NCI-H2029 (cell line): ENCODE measurements at regions not wholly inside any gene's neighbourhood (a gene's known extent, or its start where the extent isn't known, plus 50 kb on each side); places are given as distances from the start of the nearest gene placed in this dataset.

Source experiments
- DNase-seq: peaks from one replicate; lab custom pipeline; 2025; lab: John Stamatoyannopoulos, UW

DNA sequence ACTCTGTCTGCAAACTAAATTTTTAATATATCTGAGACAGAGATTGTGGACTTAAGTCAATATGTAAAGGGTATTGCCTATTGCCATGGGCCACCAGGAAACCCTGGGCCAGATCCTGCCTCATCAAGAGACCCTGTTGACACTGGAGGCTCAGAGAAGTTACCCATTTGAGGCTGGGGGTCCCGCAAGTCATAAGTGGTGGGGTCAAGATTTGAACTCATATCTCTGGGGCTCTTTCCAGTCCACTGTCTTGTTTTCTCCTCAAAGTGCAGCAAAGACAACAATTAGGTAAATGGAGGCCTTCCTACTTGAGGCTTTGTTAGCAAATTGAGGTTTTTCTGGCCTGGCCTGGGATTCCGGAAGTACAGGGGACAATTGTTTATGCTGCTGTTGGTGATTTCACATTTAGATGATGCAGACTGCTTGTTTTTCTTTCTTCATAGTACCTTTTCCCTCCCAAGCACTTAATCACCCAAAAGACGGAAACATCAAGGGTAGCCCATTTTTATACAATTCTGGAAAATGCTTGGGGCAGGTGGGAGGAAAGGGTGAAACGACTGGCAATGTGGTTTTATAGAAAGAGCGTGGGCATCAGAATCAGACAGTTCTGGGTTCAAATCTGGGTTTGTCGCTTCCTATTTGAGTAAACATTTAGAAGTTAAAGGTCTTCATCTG, 160.0 kb downstream of the SMIM20 start:
- DNase-seq, result no peak

- no peak for DNase-seq
These were observed 160.9 kb downstream of the SMIM20 start for GRCh38 chr4:26074712-26075430.

GRCh38 chr4:26075583-26075982, 161.6 kb downstream of the SMIM20 start:
- DNase-seq, result no peak

- DNase-seq, result no peak
These were observed 162.1 kb downstream of the SMIM20 start for GRCh38 chr4:26076000-26076587.

- DNase-seq, result no peak
These were observed 162.9 kb downstream of the SMIM20 start for GRCh38 chr4:26076896-26077295.

DNA sequence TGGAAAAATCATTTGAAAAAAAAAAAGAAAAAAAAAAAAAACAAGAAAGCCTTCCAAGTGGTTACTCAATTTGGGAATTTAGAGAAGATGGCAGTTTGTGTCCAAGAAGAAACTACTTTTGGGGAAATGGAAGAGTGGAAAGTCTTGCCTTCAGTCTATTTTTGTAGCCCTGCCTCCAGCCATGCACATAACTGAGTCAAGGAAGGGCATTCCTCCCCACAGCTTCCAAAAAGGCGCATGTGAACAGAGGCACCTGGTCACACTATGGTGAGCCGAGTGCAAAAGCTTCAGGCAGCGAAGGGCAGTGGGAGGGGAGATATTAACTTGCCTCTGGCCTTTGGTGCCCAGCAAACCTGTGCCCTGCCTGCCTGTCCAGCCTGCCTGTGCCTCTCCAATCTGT, 163.7 kb downstream of the SMIM20 start:
- DNase-seq, result no peak

DNA sequence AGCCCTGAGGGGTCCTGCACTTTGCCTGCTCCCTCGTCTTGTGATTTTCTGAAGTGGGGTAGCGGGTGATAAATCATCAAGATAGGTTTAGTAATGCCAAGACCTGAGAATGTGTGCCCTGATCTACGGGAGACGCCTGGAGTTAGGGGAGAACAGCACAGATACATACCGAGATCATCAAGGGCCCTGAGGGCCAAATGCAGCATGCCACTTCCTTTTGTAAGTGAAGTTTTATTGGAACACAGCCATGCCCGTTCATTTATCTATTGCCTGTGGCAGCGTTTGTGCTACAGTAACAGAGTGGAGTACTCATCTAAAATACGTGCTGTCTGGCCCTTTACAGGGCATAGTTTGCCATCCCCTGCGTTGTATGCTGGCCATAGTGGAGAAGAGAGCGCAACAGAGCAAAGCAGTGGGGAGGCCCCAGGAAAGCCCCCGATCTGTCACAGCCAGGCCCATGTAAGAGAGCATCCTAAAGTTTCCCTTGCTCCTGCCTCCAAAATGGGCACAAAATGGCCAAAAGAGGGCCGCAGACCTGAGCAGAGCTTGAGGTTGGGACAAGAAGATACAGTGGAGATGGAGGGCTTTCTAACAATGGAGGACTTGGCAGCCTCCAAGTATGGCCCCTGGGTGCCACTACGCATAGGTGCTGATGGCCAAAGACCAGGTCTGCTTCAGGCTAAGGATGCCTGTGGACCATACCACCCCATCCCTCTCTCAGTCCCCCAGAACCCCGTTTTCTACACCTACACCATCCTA, 167.0 kb downstream of the SMIM20 start:
- no peak for DNase-seq

DNA sequence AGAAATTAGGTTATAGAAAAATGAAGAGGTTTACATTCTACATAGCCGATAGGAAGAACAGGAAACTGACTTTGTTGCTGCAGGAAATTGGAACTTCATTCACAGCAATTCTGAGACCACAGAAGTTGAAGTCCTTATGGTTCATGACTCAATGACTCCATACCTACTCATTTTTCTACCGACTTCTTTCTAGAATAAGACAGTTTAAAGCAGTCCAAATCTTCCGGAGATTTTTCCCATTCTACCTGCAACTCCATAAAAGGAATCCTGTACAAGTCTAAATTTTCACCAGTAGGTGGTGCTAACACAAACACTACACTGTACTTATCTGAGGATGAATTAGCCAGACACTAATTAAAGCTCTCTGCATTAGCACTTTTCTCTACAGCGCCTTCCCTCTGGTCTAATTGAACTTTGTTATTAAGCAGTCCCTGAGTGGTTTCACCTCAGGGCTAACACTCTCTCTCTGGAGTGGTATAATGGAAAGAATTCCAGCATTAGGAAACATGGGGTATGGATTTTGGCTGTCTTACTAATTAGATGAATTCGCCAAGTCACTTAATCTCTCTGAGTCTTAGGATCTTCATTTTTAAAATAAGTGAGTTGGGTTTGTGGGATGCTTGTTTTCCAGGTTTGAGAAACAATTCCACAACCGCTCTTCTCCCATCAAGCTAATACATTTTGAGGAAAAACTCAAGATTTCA, 167.9 kb downstream of the SMIM20 start:
- DNase-seq, result peak; percentile 37

DNA sequence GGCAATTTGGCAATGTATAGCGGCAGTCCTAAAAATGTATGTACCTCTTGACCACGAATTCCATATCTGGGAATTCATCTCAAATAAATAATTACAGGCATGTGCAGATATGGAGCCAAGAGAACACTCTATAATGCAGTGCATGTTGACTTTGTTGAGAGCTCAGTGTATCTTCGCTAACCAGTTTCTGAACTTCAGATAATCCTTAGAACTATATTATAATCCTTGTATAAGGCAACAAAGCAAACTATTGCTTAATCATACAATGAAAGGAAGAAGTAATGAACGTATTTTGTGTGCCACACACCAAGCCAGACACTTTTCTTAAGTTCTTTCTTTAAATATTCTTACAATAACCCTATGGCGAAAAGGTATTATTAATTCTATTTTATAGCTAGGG, 168.5 kb downstream of the SMIM20 start:
- DNase-seq, result no peak

GRCh38 chr4:26083987-26084386, 170.0 kb downstream of the SMIM20 start:
- peak; percentile 60 for DNase-seq

DNA sequence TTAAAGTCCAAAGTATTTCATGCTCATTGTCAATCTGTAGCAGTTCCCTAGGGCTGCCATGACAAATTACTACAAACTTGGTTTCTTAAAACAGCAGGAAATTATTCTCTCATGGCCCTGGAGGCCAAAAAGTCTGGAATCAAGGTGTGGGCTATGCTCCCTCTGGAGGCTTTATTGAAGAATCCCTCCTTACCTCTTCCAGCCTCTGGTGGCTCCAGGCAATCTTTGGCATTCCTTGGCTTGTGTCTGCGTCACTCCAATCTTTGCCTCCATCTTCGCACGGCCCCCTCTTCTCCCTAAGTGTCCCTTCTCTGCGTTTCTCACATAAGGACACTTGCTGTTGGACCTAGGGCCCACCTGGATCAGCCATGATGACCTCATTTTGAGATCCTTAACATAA, 170.4 kb downstream of the SMIM20 start:
- no peak for DNase-seq

GRCh38 chr4:26085551-26085950, 171.5 kb downstream of the SMIM20 start:
- no peak for DNase-seq

- no peak for DNase-seq
These were observed 172.8 kb downstream of the SMIM20 start for GRCh38 chr4:26086621-26087441.

- peak; percentile 18 for DNase-seq
These were observed 174.5 kb downstream of the SMIM20 start for GRCh38 chr4:26088433-26088928.

- no peak for DNase-seq
These were observed 179.5 kb downstream of the SMIM20 start for GRCh38 chr4:26093551-26093950.

- no peak for DNase-seq
These were observed 180.1 kb downstream of the SMIM20 start for GRCh38 chr4:26094076-26094475.

DNA sequence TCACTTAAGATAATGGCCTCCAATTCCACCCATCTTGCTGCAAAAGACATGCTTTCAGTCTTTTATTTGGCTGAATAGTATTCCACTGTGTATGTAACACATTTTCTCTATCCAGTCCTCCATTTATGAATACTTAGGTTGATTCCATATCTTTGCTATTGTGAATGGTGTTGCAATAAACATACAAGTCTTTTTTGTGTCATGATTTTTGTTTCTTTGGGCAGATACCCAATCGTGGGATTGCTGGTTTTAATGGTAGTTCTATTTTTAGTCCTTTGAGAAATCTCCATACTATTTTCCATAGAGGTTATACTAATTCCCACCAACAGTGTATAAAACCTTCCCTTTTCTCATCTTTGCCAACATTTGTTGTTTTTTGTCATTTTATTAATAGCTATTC, 180.9 kb downstream of the SMIM20 start:
- DNase-seq, result no peak

- DNase-seq, result no peak
These were observed 185.9 kb downstream of the SMIM20 start for GRCh38 chr4:26099967-26100366.

GRCh38 chr4:26101011-26101410, 187.0 kb downstream of the SMIM20 start:
- no peak for DNase-seq

GRCh38 chr4:26104056-26104685, 190.2 kb downstream of the SMIM20 start:
- DNase-seq, result no peak
